WI38 (cell line): ENCODE measurements at regions not wholly inside any gene's neighbourhood (a gene's known extent, or its start where the extent isn't known, plus 50 kb on each side); places are given as distances from the start of the nearest gene placed in this dataset.

Experiments
- H3K4me3 ChIP-seq: 2 replicates; pipeline ENCODE4 v1.5.1; 2011; ENCODE audit warnings: low read depth, mild to moderate bottlenecking, control low read depth, low read length
- CTCF ChIP-seq: IDR thresholded peaks from 2 replicates; pipeline ENCODE4 v1.5.1; 2012; ENCODE audit warnings: low read depth, mild to moderate bottlenecking, control low read depth, low read length

- no peak for TF ChIP-seq CTCF
Observed at GRCh38 chr10:9885761-9886160, 1131.9 kb upstream of the CELF2 start.

GRCh38 chr10:9886772-9887171 lies 1130.9 kb upstream of the CELF2 start:
- no peak overlapping the region for H3K4me3 ChIP-seq
- no peak for TF ChIP-seq CTCF

More at GRCh38 chr10:9885761-9886160, 1131.9 kb upstream of the CELF2 start:
- no peak overlapping the region for H3K4me3 ChIP-seq

- no peak overlapping the region for H3K4me3 ChIP-seq
- TF ChIP-seq CTCF = no peak
Observed at GRCh38 chr10:9895453-9895852, 1122.2 kb upstream of the CELF2 start.

DNA sequence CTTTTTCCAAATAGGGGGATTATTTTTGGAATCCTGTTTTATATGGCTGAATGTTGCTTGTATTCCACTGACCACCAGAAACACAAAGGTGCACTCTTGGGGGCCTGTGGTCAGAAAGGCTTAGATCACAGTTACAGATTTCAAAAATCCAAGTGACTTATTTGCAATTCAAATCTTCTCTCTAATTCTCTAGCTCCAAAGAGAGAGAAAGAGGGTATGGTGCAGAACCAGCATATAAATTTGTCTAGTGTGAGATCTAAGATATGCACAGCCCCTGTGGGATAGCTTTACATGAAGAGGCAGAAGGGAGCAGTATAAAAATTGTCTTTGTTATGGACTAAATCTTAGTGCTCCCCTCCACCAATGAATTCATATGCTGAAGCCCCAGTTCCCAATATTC lies 1121.7 kb upstream of the CELF2 start:
- no peak overlapping the region for H3K4me3 ChIP-seq
- TF ChIP-seq CTCF = no peak

GRCh38 chr10:9898633-9899395 lies 1118.9 kb upstream of the CELF2 start:
- TF ChIP-seq CTCF = no peak
- no peak overlapping the region for H3K4me3 ChIP-seq

GRCh38 chr10:9900751-9901150 lies 1116.9 kb upstream of the CELF2 start:
- TF ChIP-seq CTCF = no peak
- H3K4me3 ChIP-seq = no peak overlapping the region

- no peak overlapping the region for H3K4me3 ChIP-seq
- no peak for TF ChIP-seq CTCF
Observed at GRCh38 chr10:9901971-9902370, 1115.7 kb upstream of the CELF2 start.
